ENCODE measurements at regions not wholly inside any gene's neighbourhood (a gene's known extent, or its start where the extent isn't known, plus 50 kb on each side); places are given as distances from the start of the nearest gene placed in this dataset.

DNA sequence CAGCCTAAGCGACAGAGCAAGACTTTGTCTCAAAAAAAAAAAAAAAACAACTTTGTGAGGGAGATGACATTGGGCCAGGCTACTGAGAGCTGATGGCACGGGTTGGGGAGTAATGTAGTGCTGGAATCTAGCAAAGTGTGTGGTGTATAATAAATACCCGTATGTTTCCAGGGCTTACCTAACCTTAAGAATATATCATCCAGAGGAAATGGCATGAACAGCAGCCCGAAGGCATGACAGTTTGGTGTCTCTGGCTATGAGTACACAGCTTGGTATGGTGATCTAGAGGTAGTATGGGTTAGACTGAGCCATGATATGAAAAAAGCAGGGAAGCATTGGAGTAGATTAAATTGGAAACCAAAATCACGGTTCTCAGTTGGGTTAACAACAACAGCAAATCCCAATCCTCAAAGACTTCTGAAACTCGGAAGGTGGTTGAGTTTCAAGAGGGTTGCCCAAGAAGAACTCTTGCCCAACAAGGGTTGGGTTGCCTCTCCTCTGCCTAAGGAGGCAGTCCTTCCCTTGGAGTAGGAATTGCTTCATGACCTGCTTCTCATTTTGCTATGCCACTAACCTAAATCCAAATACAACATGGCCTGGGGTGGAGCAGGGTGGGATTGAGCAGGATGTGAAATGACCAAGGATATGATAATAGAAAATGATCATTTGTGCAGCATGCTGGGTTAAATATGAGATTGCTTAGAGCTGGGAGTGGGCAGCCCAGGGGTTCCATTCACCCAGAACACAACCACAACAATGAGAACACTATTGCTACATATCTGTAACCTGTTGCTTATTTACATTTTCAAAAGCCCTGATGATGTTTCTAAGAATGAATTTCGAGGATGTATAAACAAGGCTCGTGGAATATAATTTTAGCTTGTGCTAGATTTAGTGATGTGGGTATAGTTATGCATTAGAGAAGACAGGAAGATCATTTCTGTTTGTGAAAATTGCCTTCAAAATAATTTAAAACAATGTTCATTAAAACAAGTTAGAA, 64.6 kb upstream of the ZFR start:
- Histone ChIP-seq H3K9ac (replicated peaks in 1 of 4; ENCODE audit: extremely low read depth in 1 of 4, low read depth in 3 of 4, low read length in 3 of 4) (no peak overlapping the region), H4K8ac (ENCODE audit: extremely low read depth, insufficient read depth, low read length) (no peak overlapping the region), H3K4ac (replicated peaks; ENCODE audit: insufficient read length, low read depth, low read length) (no peak overlapping the region), H2AK5ac (ENCODE audit: low read depth, low read length) (no peak overlapping the region), H3K23ac (ENCODE audit: insufficient read length) (no peak overlapping the region), H2BK120ac (replicated peaks; ENCODE audit: low read depth, low read length) (no peak overlapping the region), H2BK20ac (ENCODE audit: low read length) (no peak overlapping the region), H3K4me3 (ENCODE audit: extremely low read depth in 1 of 4, insufficient read depth in 2 of 4, low read depth in 3 of 4, low read length in 4 of 4) (no peak overlapping the region), H3K56ac (replicated peaks; ENCODE audit: insufficient read length, low read depth, low read length) (no peak overlapping the region), H2AFZ (ENCODE audit: low read length) (no peak overlapping the region), H3K79me1 (ENCODE audit: low read depth, low read length) (no peaks in the 10 kb centered on the region), H2BK5ac (ENCODE audit: low read depth, low read length) (peak overlapping the region; percentile 35; the same call in 1 of the 2 replicates), H4K91ac (replicated peaks; ENCODE audit: insufficient read length, low read length) (no peak overlapping the region), H2BK12ac (ENCODE audit: low read depth, low read length) (no peak overlapping the region), H3K4me2 (ENCODE audit: insufficient read depth in 1 of 2, low read depth in 2 of 2, low read length in 2 of 2) (no peak overlapping the region), H3K23me2 (ENCODE audit: low read depth, low read length) (no peaks in the 10 kb centered on the region), H3K27me3 (replicated peaks in 1 of 4; ENCODE audit: control insufficient read depth in 3 of 4, extremely low read depth in 1 of 4, insufficient read depth in 3 of 4, low read length in 3 of 4) (peaks cover 0 to 9% (median under 1%) of the 10 kb centered on the region in 4 experiments; a peak in 4 of 7 replicates), H4K5ac (ENCODE audit: insufficient read length, low read depth, low read length) (no peak overlapping the region), H2BK15ac (ENCODE audit: low read length) (no peak overlapping the region), H3K9me3 (ENCODE audit: insufficient read depth in 2 of 2, low read depth in 1 of 2, low read length in 1 of 2) (no peaks in the 10 kb centered on the region), H3K4me1 (replicated peaks in 1 of 4; ENCODE audit: control insufficient read depth in 3 of 4, insufficient read depth in 4 of 4, low read length in 3 of 4) (peaks cover 7 to 18% (median 10%) of the 10 kb centered on the region in 4 experiments; a peak in 6 of 7 replicates), H3K79me2 (ENCODE audit: control insufficient read depth in 1 of 2, insufficient read depth in 2 of 2, low read length in 2 of 2) (no peaks in the 10 kb centered on the region), H4K20me1 (replicated peaks in 1 of 2; ENCODE audit: control insufficient read depth in 1 of 2, insufficient read depth in 2 of 2, low read length in 2 of 2) (no peaks in the 10 kb centered on the region), H3K36me3 (ENCODE audit: control insufficient read depth in 2 of 4, insufficient read depth in 4 of 4, low read length in 3 of 4) (no peaks in the 10 kb centered on the region), H3K14ac (ENCODE audit: insufficient read length) (no peak overlapping the region), H3K18ac (ENCODE audit: extremely low read depth, low read length) (no peak overlapping the region), H3K27ac (ENCODE audit: low read depth, low read length) (no peak overlapping the region)
- DNase-seq (ENCODE audit: low read depth in 1 of 2, low spot score in 2 of 2) (no peak), FAIRE-seq (no peak)
- CTCF ChIA-PET (ENCODE audit: partially characterized antibody), result interaction anchor here (1.7 to 2.4 kb wide), 2 partner anchors 16 to 191 kb away, joined by 4 to 9 read pairs; no protein-coding TSS in a partner anchor
- POLR2A ChIA-PET (ENCODE audit: partially characterized antibody), result no interaction called here
- 88% methylated on average over 7 of the region's 8 CpGs; no CpG with 5 or more reads in 1 of the 2 experiments for WGBS, 2 experiments (ENCODE audit: extremely low coverage in 1 of 2, insufficient coverage in 1 of 2, insufficient read length in 1 of 2, insufficient replicate concordance in 2 of 2, low coverage in 1 of 2, low lambda C conversion rate in 2 of 2, missing lambda C conversion rate in 1 of 2)
- no peak for TF ChIP-seq CREB1 (IDR thresholded peaks at IDR 0.05)
- no peak for TF ChIP-seq KDM5A (IDR thresholded peaks at IDR 0.05; ENCODE audit: low read length)
- no peak for TF ChIP-seq SIN3A (conservative IDR thresholded peaks at IDR 0.05 in 1 of 2, IDR thresholded peaks at IDR 0.05 in 1 of 2; ENCODE audit: low read depth in 1 of 2, low read length in 2 of 2)
- TF ChIP-seq BRCA1 (IDR thresholded peaks at IDR 0.05; ENCODE audit: low read depth, low read length), result no peak
- TF ChIP-seq KDM1A (IDR thresholded peaks at IDR 0.05; ENCODE audit: borderline replicate concordance, low read length), result no peak
- TF ChIP-seq ZNF274 (IDR thresholded peaks at IDR 0.05; ENCODE audit: borderline replicate concordance, extremely low read depth, low read length), result no peak
- no peak for TF ChIP-seq CEBPB (IDR thresholded peaks at IDR 0.05; ENCODE audit: low read depth, low read length)
- TF ChIP-seq, protein P1, sequence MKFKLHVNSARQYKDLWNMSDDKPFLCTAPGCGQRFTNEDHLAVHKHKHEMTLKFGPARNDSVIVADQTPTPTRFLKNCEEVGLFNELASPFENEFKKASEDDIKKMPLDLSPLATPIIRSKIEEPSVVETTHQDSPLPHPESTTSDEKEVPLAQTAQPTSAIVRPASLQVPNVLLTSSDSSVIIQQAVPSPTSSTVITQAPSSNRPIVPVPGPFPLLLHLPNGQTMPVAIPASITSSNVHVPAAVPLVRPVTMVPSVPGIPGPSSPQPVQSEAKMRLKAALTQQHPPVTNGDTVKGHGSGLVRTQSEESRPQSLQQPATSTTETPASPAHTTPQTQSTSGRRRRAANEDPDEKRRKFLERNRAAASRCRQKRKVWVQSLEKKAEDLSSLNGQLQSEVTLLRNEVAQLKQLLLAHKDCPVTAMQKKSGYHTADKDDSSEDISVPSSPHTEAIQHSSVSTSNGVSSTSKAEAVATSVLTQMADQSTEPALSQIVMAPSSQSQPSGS (IDR thresholded peaks at IDR 0.05; ENCODE audit: low read length), result no peak
- TF ChIP-seq JUND (IDR thresholded peaks at IDR 0.05; ENCODE audit: low read length), result no peak
- no peak for TF ChIP-seq CBX8 (IDR thresholded peaks at IDR 0.05; ENCODE audit: borderline replicate concordance, low read depth, low read length)
- no peak for TF ChIP-seq SP2 (IDR thresholded peaks at IDR 0.05; ENCODE audit: low read length)
